MCF 10A (cell line): ENCODE measurements at regions not wholly inside any gene's neighbourhood (a gene's known extent, or its start where the extent isn't known, plus 50 kb on each side); places are given as distances from the start of the nearest gene placed in this dataset.

Experiments used
- BruUV-seq: library from RNA; stranded (reverse); fragments of 400-500 nt; replicated peaks from 2 replicates; lab custom pipeline; 2021; lab: Mats Ljungman, UMichigan
- CTCF ChIA-PET: fragments of 300-600 bp; sonication (Branson Sonifier 250); formaldehyde crosslinking; extraction: SDS; loops from one replicate; lab custom pipeline; 2021; ENCODE audit warnings: antibody characterized with exemption, inconsistent platforms; lab: Yijun Ruan, JAX
- POLR2A ChIA-PET: fragments of 300-600, 350-650 bp; sonication (Branson Sonifier 250); formaldehyde crosslinking; extraction: SDS; loops from one replicate; lab custom pipeline; 2020; ENCODE audit warnings: antibody characterized with exemption, inconsistent platforms; lab: Yijun Ruan, JAX
- DNase-seq: peaks from one replicate; pipeline ENCODE4 v3.0.0-alpha.2; 2018; ENCODE audit not compliant: unreplicated experiment
- H3K27ac Mint-ChIP-seq: one replicate; pipeline ENCODE4 v1.8.0; 2022; ENCODE audit warnings: mild to moderate bottlenecking, low read depth, mixed read lengths; ENCODE audit not compliant: unreplicated experiment
- H3K27me3 Mint-ChIP-seq: one replicate; pipeline ENCODE4 v1.8.0; 2022; ENCODE audit warnings: mixed read lengths; ENCODE audit not compliant: insufficient read depth, unreplicated experiment
- H3K36me3 Mint-ChIP-seq: one replicate; pipeline ENCODE4 v1.8.0; 2022; ENCODE audit warnings: mild to moderate bottlenecking, moderate library complexity, mixed read lengths; ENCODE audit not compliant: insufficient read depth, unreplicated experiment
- H3K4me1 Mint-ChIP-seq: one replicate; pipeline ENCODE4 v1.8.0; 2022; ENCODE audit warnings: mixed read lengths; ENCODE audit not compliant: insufficient read depth, unreplicated experiment
- H3K4me3 Mint-ChIP-seq: one replicate; pipeline ENCODE4 v1.8.0; 2022; ENCODE audit warnings: mild to moderate bottlenecking, moderate library complexity, mixed read lengths; ENCODE audit not compliant: unreplicated experiment
- H3K9me3 Mint-ChIP-seq: one replicate; pipeline ENCODE4 v1.8.0; 2022; ENCODE audit warnings: mixed read lengths; ENCODE audit not compliant: unreplicated experiment
- intact Hi-C: fragments of 100-400 bp; cut with micrococcal nuclease; formaldehyde crosslinking; loops from 2 replicates; pipeline ENCODE4 v1.14.1; 2022
- TF ChIP-seq, protein P1 (sequence below): fragments of 200-600 bp; IDR thresholded peaks from one replicate; pipeline ENCODE4 v1.8.0; 2022; ENCODE audit warnings: antibody characterized with exemption, mild to moderate bottlenecking; ENCODE audit not compliant: unreplicated experiment

DNA sequence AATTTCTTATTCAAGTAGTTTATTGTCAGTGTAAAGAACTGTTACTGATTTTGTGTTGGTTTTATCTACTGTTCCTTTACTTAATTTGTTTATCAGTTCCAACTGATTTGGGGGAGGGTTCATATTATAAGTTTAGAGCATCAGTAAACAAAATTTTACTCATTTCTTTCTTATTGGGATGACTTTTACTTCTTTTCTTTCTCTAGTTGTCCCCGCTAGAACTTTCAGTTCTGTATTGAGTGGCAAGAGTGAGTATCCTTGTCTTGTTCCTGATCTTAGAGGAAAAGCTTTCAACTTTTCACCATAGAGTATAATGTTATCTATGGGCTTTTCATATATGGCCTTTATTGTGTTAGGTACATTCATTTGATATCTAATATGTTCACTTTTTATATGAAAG lies 584.1 kb downstream of the LRFN5 start:
- DNase-seq = no peak
- CTCF ChIA-PET = no interaction called here
- no TSS peak for BruUV-seq
- POLR2A ChIA-PET = interaction anchor here (0.6 to 0.8 kb wide), 2 partner anchors 12 to 1017 kb away, joined by 3 to 4 read pairs; no protein-coding TSS in a partner anchor
- TF ChIP-seq, protein P1, sequence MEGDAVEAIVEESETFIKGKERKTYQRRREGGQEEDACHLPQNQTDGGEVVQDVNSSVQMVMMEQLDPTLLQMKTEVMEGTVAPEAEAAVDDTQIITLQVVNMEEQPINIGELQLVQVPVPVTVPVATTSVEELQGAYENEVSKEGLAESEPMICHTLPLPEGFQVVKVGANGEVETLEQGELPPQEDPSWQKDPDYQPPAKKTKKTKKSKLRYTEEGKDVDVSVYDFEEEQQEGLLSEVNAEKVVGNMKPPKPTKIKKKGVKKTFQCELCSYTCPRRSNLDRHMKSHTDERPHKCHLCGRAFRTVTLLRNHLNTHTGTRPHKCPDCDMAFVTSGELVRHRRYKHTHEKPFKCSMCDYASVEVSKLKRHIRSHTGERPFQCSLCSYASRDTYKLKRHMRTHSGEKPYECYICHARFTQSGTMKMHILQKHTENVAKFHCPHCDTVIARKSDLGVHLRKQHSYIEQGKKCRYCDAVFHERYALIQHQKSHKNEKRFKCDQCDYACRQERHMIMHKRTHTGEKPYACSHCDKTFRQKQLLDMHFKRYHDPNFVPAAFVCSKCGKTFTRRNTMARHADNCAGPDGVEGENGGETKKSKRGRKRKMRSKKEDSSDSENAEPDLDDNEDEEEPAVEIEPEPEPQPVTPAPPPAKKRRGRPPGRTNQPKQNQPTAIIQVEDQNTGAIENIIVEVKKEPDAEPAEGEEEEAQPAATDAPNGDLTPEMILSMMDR = no peak
- Mint-ChIP-seq H3K36me3 (peaks cover 5% of the 10 kb centered on the region), H3K4me1 (peaks cover 15% of the 10 kb centered on the region), H3K4me3 (no peak overlapping the region), H3K27me3 (no peaks in the 10 kb centered on the region), H3K9me3 (peaks cover 7% of the 10 kb centered on the region), H3K27ac (no peak overlapping the region)
- intact Hi-C loops = no loop called here

DNA sequence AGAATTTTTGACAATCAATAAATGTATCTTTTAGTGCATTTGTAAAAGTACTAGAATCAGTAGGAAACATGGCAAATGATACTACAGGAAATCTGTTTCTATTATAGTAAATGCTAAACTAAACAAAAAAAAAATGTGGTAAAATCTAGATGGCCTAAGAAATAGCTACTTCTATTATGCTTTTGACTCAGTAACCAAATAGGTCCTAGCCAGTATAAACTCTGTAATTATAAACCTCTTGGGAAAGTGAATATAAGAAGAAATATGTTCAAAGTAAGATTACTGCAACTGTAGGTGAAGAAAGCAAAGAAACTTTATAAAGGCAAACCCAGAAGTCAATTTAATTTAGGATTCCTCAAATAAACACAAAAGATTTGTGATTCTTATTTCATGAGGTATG lies 581.2 kb downstream of the LRFN5 start:
- Mint-ChIP-seq H3K36me3 (peaks cover 2% of the 10 kb centered on the region), H3K9me3 (peaks cover 7% of the 10 kb centered on the region), H3K27ac (no peak overlapping the region), H3K4me1 (peaks cover 5% of the 10 kb centered on the region), H3K27me3 (no peaks in the 10 kb centered on the region), H3K4me3 (no peak overlapping the region)
- TF ChIP-seq, protein P1 = no peak
- intact Hi-C loops = no loop called here
- no TSS peak for BruUV-seq
- ChIA-PET CTCF (no interaction called here), POLR2A (no interaction called here)
- no peak for DNase-seq

DNA sequence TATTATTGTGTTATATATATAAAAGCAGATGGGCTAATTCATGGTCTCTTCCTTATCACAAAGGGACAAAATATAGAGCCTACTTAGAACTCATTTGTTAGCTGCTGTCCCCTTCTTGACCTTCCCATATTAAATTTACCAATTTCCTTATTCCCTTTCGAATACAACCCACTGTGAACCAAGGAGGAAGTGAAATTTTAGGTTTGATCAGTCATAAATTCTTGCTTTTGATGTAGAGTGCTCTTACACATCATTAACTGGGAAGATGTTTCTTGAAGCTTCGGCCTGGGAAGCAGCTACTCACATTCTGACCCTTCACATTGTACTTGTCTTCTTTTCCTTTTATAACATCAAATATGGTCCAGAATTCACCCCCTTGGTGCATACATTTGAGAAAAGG lies 579.0 kb downstream of the LRFN5 start:
- intact Hi-C loops = no loop called here
- TF ChIP-seq, protein P1 = no peak
- Mint-ChIP-seq H3K27ac (no peak overlapping the region), H3K4me1 (no peaks in the 10 kb centered on the region), H3K4me3 (no peak overlapping the region), H3K36me3 (no peaks in the 10 kb centered on the region), H3K27me3 (no peaks in the 10 kb centered on the region), H3K9me3 (peaks cover 7% of the 10 kb centered on the region)
- ChIA-PET CTCF (interaction anchor here (0.7 to 1.3 kb wide), 4 partner anchors 12 to 748 kb away, joined by 3 to 4 read pairs (median 3); no protein-coding TSS in a partner anchor), POLR2A (interaction anchor here (0.8 kb wide), 1 partner anchor 36 kb away, joined by 3 read pairs; no protein-coding TSS in a partner anchor)
- DNase-seq = no peak
- no TSS peak for BruUV-seq

DNA sequence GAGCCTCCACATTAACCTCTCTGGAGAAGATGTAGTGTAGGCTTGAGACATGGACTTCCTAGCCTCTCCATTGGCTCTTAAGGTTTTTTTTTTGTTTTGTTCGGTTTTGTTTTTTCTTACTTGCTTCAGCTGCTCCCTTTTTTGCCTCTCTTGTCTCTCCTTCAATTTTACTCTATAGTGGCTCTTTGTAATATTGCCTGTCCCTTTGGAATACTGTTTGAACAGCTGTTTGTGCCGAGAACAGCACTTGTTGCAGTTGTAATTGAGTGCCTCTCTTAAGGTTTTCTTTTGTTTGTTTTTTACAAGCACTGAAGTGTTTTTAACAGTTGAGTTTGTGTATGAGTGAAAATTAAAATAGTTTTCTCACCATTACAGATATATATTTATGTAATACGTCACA lies 567.7 kb downstream of the LRFN5 start:
- CTCF ChIA-PET = interaction anchor here (1.0 kb wide), 1 partner anchor 12 kb away, joined by 3 read pairs; no protein-coding TSS in a partner anchor
- Mint-ChIP-seq H3K27me3 (no peaks in the 10 kb centered on the region), H3K9me3 (peaks cover 13% of the 10 kb centered on the region), H3K27ac (no peak overlapping the region), H3K4me1 (no peaks in the 10 kb centered on the region), H3K4me3 (no peak overlapping the region), H3K36me3 (no peaks in the 10 kb centered on the region)
- intact Hi-C loops = no loop called here
- POLR2A ChIA-PET = no interaction called here
- no TSS peak for BruUV-seq
- TF ChIP-seq, protein P1 = no peak
- DNase-seq = no peak
